NCI-H146 treated with DMSO at 0.1 percent for 48 hours (cell line): ENCODE measurements at regions not wholly inside any gene's neighbourhood (a gene's known extent, or its start where the extent isn't known, plus 50 kb on each side); places are given as distances from the start of the nearest gene placed in this dataset.

Experiments used
- DNase-seq: peaks from one replicate; lab custom pipeline; 2025; ENCODE audit not compliant: unreplicated experiment; lab: John Stamatoyannopoulos, UW

DNA sequence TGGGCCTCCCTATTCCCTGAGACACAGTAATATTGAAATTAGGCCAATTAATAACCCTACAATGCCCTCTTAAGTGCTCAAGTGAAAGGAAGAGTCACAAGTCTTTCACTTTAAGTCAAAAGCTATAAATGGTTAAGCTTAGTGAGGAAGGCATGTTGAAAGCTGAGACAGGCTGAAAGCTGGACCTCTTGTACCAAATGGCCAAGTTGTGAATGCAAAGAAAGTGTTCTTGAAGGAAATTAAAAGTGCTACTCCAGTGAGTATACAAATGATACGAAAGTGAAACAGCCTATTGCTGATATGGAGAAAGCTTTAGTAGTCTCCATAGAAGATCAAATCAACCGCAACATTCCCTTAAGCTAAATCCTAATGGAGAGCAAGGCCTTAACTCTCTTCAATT, 140.8 kb downstream of the PTCSC3 start:
- no peak for DNase-seq

DNA sequence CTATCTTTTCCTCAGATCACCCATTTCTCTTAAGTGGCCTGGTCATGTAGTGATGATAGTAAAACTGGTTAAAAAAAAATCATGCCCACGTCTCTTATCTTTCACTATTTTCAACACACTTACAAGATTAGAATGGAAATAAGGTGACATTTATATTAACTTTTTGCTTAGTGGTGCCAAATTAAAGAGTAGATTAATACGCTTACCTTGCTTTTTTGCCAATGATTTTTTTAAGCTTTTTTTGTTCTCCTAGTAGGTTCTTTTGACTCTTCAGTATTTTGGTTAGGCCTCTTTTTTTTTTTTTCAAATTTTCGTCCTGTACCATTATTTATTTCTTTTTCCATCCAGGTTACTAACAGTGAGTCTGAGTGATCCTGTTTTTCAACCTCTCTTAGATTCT, 147.9 kb downstream of the PTCSC3 start:
- DNase-seq = no peak

DNA sequence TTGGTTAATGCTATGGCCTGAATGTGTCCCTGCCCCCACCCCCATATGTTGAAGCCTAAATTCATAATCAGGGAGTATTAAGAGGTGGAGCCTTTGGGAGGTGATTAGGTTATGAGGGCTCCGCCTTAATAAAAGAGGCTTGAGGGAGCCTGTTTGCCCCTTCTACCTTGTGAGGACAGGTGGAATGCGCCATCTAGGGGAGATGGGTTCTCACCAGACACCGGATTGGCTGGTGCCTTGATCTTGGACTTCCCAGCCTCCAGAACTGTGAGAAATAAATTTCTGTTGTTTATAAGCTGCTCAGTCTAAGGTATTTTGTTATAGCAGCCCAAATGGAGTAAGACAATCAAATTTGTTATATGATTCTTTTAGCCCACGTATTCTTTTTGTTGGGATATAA, 148.3 kb downstream of the PTCSC3 start:
- no peak for DNase-seq

DNA sequence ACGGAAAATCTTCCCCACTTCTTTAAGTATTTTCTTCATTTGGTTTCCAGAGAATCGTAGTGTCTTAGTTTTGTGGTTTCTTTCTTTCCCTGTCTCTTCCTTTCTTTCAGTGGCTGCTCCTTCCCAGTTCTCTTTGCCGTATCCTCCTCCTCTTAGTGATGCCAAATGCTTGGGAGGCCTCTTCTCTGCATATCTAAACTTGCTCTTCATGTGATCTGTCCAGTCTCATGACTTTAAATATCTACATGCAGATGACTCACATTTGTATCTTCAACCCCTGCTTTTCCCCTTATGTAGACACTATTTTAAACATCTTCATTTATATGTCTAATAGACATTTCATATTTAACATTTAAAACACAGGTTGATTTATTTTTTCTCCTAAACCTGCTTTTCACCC, 149.2 kb downstream of the PTCSC3 start:
- no peak for DNase-seq

DNA sequence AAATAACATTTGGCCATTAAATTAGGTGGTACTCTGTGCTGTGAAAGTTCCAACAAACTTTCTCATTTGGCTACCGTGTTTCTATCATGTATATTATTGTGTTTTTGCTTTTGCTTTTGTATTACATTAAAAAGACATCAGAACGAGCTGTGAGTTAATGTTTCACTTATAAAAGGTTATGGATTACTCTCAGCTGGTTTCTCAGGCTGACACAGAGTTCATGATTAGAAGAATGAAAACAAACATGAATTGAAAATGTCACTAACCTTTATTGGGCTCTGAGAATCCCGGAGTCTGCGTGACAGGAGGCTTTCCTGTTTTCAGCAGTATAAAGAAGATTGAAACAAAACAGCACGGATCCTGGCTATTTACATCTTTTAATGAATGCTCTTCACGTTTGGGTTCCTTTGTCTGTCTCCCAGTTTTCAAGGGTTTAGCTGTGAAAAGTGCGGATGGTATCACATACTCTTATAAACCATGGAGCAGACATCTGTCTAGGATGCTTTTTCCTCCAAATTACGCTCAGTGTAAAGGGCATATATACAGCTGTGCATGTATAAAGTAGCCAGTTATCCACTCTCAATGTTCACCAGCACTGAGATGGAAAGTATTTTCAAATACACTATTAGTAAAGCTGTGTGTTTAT, 153.6 kb downstream of the PTCSC3 start:
- DNase-seq = no peak

DNA sequence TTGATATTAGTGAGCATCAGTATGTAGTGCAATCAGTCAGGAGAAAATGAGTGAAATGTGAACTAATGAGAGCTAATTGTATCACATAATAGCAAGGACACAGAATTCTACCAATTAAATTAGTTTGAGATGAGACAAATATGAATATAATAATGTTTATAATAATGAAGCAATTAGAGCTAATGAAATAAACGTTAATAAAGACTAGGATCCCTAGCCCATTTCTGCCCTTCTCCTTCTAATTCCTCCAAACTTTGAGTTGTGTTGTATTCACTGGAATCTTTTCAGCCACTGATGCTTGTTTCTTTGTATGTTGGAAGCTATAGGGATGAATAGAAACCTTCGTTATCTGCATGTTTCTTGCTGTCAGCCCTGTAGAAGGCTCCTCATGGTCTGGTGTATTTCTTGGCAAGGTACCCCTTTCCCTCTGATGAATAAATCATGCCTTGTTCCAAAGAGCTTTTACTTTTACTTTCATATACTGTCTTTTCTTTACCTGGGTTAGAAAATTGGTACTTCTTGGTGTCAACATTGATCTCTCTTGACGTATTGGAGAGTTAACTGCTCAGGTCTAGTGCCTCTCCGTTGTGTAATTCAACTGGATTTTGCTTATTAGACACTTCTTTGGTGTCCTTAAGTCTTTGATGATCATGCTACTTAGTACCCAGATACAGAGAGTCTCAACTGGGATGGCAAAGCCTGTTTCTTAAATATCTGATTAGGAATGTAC, 154.8 kb downstream of the PTCSC3 start:
- no peak for DNase-seq

DNA sequence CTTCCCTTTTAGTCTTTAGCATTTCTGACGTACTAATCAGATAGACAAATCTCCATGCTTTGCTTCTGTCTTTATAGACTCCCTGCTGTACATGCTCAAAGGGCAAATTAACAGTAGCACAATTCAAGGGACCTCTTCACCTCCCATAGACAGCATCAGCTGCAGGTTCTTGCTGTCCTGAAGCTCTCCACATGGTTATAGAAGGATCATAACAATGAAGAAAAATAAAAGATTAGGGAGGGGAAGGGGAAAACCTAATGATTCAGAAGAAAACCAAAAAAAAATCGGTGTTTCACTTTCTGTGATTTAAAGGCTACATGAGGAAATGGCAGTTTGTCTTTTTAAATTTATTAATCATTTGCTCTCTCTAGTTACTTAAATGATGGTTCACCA, 155.5 kb downstream of the PTCSC3 start:
- DNase-seq = peak; percentile 2

DNA sequence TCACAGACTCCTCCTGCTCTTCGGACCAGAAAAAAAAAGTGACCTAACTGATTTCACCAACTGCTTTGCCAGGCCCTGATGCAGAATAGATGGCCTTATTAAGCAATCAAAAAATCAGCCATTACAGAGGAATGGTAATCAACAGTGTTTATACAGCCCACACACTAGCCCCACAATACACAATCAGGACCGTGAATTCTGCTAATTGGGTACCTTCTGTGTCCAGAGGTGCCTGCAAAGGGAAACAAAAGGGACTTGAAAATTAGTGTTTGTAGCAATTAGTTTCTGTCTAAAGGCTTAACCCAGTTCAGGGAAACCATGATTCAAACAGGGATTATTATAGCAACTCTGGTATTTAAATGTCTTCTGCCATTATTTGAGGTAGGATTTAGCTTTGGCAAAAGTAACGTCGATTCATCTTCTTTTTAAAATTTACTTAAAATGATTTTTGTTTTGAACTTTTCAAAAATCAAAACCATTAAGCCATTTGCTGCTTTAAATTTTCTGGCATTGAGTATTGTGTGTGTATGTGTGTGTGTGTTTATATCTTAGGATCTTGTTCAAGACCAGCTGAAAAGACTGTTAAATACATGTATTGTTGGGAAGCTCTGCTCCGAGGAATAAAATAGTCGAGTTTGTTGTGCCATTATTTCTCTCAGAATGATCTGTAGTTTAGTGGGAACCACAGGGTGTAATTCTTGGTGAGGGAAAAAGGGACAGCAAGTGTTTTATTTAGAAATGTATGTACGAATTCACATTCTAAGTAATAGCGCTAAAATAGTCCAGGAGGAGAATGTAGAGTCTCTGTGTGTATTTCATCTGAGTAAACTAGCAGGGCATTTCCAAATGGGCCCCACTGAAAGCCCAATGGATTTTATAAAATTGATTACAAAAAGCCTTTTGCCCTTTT, 156.1 kb downstream of the PTCSC3 start:
- DNase-seq = peak; percentile 79

DNA sequence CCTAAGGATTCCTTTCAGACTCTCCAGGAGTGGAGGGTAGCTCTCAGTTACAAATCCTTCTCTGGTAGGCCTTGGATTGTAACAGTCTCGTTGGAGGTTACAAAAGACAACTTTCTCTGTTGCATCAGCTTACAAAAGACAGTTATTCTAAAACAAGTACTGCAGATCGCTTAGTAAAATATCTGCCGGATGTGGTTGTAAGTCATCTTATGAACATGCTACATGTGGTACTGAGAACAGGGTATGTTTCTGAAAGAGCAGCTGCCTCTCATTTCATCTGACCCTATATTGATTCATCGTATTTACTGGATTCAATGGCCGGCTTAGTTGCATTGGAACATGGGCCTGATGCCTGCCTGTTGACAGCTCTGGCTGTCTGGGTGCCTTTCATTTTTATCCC, 157.4 kb downstream of the PTCSC3 start:
- no peak for DNase-seq

DNA sequence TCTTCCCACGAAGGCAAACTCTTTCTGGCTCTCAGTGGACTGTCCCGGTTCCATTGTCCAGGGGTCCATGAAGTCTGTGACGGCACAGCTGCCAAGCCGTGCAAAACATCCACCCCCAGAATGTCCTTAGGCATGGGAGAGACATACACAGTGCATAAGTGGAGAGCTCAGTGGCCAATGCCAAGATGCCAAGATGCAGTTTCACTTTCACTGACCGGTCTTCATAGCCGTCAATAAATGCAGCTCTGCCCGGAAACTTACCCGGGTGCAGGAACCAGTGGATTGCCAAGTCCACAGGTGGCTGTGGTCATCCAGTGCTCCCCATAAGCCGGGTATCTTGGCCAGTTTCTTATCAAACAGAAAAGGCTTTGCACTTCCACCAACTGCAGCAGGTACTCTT, 162.3 kb downstream of the PTCSC3 start:
- DNase-seq = no peak

DNA sequence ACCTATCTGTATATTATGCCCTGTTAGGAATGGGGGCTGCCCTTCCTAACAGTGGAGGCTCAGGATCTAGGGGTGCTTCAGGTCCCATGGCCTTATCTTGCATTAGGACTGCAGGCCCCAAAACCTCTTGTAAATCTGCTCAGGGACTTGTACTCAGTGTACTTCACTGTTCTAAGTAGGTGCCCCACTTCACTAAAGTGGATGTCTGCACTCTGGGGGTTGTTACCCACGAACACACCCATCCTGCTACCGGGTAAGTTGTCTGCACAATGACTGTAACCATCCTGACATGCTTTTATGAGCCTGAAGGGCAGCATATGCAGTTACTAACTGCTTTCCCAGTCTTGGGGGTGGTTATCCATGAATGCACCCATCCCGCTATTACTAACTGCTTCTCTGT, 163.0 kb downstream of the PTCSC3 start:
- no peak for DNase-seq

DNA sequence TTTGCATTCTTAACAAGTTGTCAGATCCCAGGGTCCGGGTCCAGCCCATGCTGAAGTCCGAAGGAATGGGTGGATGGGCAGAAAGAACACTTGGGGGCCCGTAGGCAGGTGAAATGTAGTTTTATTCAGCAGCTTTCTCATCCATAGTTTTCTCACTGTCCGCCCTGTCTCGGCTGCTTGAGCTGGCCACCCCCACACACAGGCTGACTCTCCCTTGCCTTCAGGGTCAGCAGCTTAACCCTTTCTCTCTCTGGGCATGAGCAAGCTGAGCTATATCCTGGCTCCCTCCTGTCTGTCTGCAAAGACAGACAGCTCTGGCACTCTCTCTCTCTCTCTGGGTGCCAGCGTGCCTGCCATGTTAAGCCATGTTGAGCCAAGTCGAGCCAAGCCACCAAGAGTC, 163.9 kb downstream of the PTCSC3 start:
- no peak for DNase-seq

DNA sequence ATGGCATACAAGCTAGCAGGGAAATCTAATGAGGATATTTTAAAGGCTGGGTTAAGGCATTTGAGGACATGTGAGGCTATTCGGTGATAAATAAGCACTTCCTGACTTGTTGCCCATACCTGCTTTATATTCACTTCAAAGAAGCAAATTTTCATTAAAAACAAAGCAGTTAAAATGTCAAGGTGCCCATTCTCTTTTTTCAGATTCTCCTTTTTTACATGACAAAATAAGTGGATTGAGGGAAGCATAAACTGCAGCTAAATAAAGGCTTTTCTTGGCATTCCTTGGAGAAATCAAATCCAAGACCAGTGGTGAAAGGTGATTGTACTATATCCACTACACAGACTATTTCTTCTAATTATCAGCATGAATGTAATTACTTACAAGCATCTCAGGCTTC, 166.9 kb downstream of the PTCSC3 start:
- no peak for DNase-seq

DNA sequence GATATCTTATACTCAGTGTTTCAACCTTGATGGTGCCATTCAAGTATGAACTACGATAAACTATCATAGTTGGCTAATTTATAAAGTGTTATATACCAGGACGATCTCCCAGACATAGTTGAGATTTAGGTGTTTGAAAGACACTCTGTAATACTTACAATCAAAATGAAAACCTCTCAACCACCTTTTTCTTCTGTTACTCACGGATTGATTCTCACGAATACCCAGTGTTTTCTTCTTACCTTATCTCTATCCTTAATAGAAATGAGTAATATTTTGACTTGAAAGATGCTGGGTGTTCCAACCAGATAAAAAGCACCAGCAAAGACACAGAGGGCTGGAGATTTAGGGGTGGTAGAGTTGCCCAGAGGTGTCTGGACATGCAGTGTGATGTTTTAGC, 169.9 kb downstream of the PTCSC3 start:
- no peak for DNase-seq

DNA sequence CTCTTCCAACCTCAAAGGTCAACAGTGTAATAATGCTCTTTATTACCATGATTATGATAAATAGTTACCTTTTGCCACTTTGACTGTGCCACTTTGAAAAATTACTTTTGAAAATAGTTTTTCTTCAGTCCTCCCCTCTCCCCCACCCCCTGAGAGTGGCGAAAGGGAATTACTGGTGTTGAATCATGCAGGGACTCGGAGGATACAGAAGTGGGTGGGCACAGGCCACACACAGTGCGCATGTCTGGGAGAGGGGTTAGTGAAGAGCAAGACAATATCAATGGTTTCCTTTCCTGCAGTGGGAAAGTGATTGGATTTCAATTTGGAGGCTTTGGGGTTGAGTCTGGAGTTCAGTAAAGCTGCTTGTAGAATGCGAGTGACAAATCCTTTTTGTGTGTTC, 170.9 kb downstream of the PTCSC3 start:
- no peak for DNase-seq

DNA sequence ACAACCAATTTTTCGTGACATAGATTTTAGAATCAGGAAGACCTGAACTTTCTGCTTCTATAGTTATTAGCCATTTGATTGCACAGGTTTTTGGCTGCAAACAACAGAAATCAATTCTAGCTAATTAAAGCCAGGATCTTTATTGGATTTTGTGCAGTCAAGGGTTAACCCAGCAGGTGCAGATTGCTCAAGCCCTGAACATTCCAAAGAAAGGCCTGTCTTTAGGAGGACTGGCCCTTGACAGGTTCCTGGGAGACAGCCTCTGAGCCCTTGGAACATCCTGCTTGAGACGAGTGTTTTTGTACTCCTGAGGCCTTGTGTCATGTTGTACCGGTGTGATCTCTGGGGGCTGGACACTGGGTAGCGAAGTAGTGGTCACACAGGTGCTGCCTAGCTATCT, 174.6 kb downstream of the PTCSC3 start:
- DNase-seq = no peak

DNA sequence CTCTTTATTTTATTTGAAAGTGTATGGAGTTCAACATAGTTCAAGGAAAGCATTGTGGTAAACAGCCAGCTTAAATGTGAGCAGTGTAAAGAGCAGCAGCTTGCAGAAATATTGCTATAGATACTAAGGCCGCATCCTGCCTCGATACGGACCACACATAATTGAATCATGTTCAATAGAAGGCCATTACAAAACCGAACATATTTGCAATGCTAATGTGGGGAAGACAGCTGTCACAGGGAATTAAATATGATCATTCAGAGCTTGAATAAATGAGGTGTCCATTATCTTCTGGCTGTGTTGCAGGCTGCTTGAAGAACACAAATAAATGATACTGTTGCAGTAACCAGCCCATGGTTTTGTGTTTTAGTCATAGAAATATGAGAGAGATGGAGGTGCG, 173.2 kb downstream of the BRMS1L start:
- DNase-seq = no peak

DNA sequence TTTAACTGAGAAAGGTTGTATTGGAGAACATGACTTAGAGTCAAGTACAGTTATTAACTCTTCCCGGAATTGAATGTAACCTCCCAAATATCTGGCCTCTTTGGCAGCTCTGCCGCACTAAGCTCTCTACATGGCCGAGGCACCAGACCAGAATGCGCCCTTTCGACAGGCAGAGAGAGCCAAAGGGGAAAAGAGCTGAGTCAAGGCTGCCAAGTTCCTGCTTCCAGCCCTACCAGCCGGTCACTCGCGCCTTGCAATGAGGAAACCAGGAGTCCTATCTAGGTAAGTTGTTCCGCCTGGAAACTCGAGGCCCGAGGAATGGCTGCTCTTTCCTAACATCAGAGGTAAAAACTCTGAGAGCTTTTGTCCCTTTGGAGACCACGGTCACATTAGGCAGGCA, 172.2 kb downstream of the BRMS1L start:
- DNase-seq = no peak

DNA sequence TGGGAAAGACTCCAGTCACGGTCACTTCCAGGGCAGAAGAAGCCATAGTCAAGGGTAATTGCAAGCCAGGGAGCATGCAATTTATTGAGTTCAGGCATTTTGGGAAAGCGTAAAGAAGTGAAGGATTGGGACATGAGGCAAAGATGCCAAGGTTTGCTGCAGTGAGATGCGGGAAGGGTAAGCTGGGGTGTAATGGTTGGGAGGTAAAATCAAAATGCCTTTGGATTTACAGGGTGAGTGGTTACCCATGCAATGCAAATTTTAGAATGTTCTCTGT, 167.5 kb downstream of the BRMS1L start:
- no peak for DNase-seq

DNA sequence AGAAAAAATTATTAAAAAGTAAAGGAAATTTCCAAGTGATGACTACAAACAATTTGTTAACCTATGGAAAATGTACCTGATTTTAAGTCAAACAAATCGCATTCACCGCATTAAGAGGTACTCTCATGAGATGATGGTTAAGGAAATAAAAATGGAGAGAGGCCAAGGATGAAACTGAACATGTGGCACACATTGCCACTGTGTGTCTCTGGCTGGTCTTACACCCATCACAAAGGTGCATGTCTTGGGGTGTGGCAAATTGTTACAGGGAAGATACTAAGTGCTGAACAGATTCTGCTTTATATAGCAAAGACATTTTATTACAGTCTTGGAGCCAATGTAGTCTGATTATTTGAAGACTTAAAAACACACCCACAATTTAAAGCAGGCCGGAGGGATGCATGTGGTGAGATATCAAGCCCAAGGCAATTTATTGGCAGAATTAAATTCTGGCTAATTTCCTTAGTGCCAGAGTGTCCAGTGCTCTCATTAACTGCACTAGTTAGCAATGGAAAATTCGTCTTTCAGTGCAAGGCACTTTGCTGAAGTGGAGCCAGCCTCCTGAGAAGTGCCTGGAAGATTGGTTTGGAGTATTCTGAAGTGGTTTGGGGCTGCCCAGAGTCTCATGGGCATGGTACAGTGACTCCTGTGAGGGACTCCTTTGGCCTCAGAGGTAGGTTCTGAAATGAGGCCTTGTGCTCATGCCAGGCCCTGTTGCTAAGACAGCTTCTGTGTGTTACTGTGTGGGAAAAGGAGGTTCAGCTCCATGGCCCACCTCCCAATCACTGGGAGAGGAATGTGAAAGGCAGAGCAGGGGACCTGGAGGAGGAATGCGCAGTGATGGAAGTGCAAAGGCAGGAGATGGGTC, 166.9 kb downstream of the BRMS1L start:
- no peak for DNase-seq

DNA sequence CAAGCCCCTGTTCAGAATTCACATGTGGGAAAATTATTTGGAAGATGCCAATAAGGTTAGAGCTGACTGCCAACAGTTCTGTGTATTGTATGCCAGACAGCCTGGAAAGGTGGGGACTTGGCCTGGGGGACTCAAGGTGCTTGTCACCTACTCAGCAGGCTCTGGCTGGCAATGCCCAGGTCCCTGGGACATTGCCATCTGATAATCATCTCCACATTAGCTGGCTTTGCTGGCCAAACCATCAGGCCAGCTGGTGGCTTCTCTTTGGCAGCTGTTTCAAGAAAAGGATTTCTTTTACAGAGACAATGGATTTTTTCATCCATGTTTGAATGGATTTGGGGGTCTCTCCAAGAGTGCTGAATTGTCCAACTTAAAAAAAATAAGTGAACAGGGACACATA, 165.2 kb downstream of the BRMS1L start:
- DNase-seq = no peak
